Caco-2 (cell line): ENCODE measurements at regions not wholly inside any gene's neighbourhood (a gene's known extent, or its start where the extent isn't known, plus 50 kb on each side); places are given as distances from the start of the nearest gene placed in this dataset.

Experiments
- BruUV-seq: library from RNA; stranded (reverse); fragments of 400-500 nt; replicated peaks from 2 replicates; lab custom pipeline; 2021; lab: Mats Ljungman, UMichigan
- CTCF ChIA-PET: fragments of 300-600 bp; sonication (Branson Sonifier 250); formaldehyde crosslinking; loops from one replicate; lab custom pipeline; 2022; ENCODE audit warnings: antibody characterized with exemption; lab: Charles Lee
- POLR2A ChIA-PET: fragments of 300-600 bp; sonication (Branson Sonifier 250); formaldehyde crosslinking; loops from one replicate; lab custom pipeline; 2022; ENCODE audit warnings: antibody characterized with exemption; lab: Charles Lee
- DNase-seq, 2 experiments: peaks; one replicate each; pipeline versions ENCODE4 v3.0.0 to v3.0.0-alpha.2; 2020 to 2022
- H3K27me3 ChIP-seq: replicated peaks from 2 replicates; pipeline ENCODE4 v1.6.0; 2011; ENCODE audit warnings: low read length; ENCODE audit not compliant: control insufficient read depth, insufficient read depth
- H3K36me3 ChIP-seq: 2 replicates; pipeline ENCODE4 v1.5.1; 2011; ENCODE audit warnings: low read length; ENCODE audit not compliant: control insufficient read depth, insufficient read depth
- H3K4me1 ChIP-seq: fragments of 250-450 bp; sonication (Bioruptor Pico); 2 replicates; pipeline ENCODE4 v1.5.1; 2020; ENCODE audit warnings: mild to moderate bottlenecking
- H3K4me3 ChIP-seq: 2 replicates; pipeline ENCODE4 v1.5.1; 2011; ENCODE audit warnings: low read depth, mild to moderate bottlenecking, control low read depth, low read length
- H3K9me3 ChIP-seq: fragments of 250-450 bp; sonication (Bioruptor Pico); 2 replicates; pipeline ENCODE4 v1.5.1; 2020; ENCODE audit warnings: mild to moderate bottlenecking, moderate library complexity
- H3K27ac Mint-ChIP-seq: one replicate; pipeline ENCODE4 v1.8.0; 2022; ENCODE audit warnings: mixed read lengths; ENCODE audit not compliant: unreplicated experiment
- H3K27me3 Mint-ChIP-seq: one replicate; pipeline ENCODE4 v1.8.0; 2022; ENCODE audit warnings: mixed read lengths; ENCODE audit not compliant: insufficient read depth, unreplicated experiment
- H3K36me3 Mint-ChIP-seq: one replicate; pipeline ENCODE4 v1.8.0; 2022; ENCODE audit warnings: mild to moderate bottlenecking, mixed read lengths; ENCODE audit not compliant: insufficient read depth, unreplicated experiment
- H3K4me1 Mint-ChIP-seq: one replicate; pipeline ENCODE4 v1.8.0; 2022; ENCODE audit warnings: low read depth, mixed read lengths; ENCODE audit not compliant: unreplicated experiment
- H3K4me3 Mint-ChIP-seq: one replicate; pipeline ENCODE4 v1.8.0; 2022; ENCODE audit warnings: mild to moderate bottlenecking, moderate library complexity, mixed read lengths; ENCODE audit not compliant: unreplicated experiment
- H3K9me3 Mint-ChIP-seq: one replicate; pipeline ENCODE4 v1.8.0; 2022; ENCODE audit warnings: mixed read lengths; ENCODE audit not compliant: unreplicated experiment
- CTCF ChIP-seq, 2 experiments: fragments of 200-600 bp in 1 of 2; IDR thresholded peaks; 1 replicate in 1 of 2; 2 replicates in 1 of 2; pipeline versions ENCODE4 v1.5.1 to v1.8.0; 2011 to 2022; ENCODE audit warnings: antibody characterized with exemption in 1 of 2, control low read depth in 1 of 2, inconsistent platforms in 1 of 2, low read depth in 1 of 2, low read length in 1 of 2, mild to moderate bottlenecking in 1 of 2, moderate library complexity in 1 of 2; ENCODE audit not compliant: insufficient read depth in 1 of 2, severe bottlenecking in 1 of 2, unreplicated experiment in 1 of 2
- intact Hi-C: fragments of 100-400 bp; cut with micrococcal nuclease; formaldehyde crosslinking; loops from one replicate; pipeline ENCODE4 v1.10.0; 2022; ENCODE audit not compliant: unreplicated experiment

GRCh38 chr12:131372706-131373195, 338.1 kb upstream of the SFSWAP start:
- no peaks in the 10 kb centered on the region for H3K27me3 ChIP-seq
- no peaks in the 10 kb centered on the region for H3K4me1 Mint-ChIP-seq
- no peak for TF ChIP-seq CTCF (IDR thresholded peaks at IDR 0.05; ENCODE audit: insufficient read depth in 1 of 2, low read depth in 1 of 2, low read length in 1 of 2, severe bottlenecking in 1 of 2, unreplicated experiment in 1 of 2)

GRCh38 chr12:131375261-131375971, 335.5 kb upstream of the SFSWAP start:
- Mint-ChIP-seq H3K36me3 (no peaks in the 10 kb centered on the region), H3K27me3 (peaks cover 21% of the 10 kb centered on the region), H3K27ac (no peak overlapping the region), H3K4me1 (no peaks in the 10 kb centered on the region), H3K9me3 (no peaks in the 10 kb centered on the region), H3K4me3 (no peak overlapping the region)
- intact Hi-C loops, result no loop called here
- BruUV-seq, result no TSS peak
- H3K4me1 ChIP-seq, result no peaks in the 10 kb centered on the region
- H3K27me3 ChIP-seq, result no peaks in the 10 kb centered on the region
- DNase-seq, result no peak
- POLR2A ChIA-PET, result no interaction called here
- TF ChIP-seq CTCF (IDR thresholded peaks at IDR 0.05; ENCODE audit: insufficient read depth in 1 of 2, low read depth in 1 of 2, low read length in 1 of 2, severe bottlenecking in 1 of 2, unreplicated experiment in 1 of 2), result no peak
- no peak overlapping the region for H3K4me3 ChIP-seq
- no peaks in the 10 kb centered on the region for H3K9me3 ChIP-seq
- CTCF ChIA-PET, result no interaction called here
- H3K36me3 ChIP-seq, result no peaks in the 10 kb centered on the region

More at GRCh38 chr12:131372706-131373195, 338.1 kb upstream of the SFSWAP start:
- no TSS peak for BruUV-seq
- DNase-seq, result no peak
- no peak overlapping the region for H3K27ac Mint-ChIP-seq
- CTCF ChIA-PET, result no interaction called here
- Histone ChIP-seq H3K4me1 (no peaks in the 10 kb centered on the region), H3K9me3 (no peaks in the 10 kb centered on the region), H3K36me3 (no peaks in the 10 kb centered on the region), H3K4me3 (no peak overlapping the region)
- no peaks in the 10 kb centered on the region for H3K9me3 Mint-ChIP-seq
- POLR2A ChIA-PET, result no interaction called here
- intact Hi-C loops, result no loop called here
- H3K27me3 Mint-ChIP-seq, result peaks cover 10% of the 10 kb centered on the region
- H3K4me3 Mint-ChIP-seq, result no peak overlapping the region
- H3K36me3 Mint-ChIP-seq, result no peaks in the 10 kb centered on the region

- Histone ChIP-seq H3K4me1 (no peaks in the 10 kb centered on the region), H3K4me3 (no peak overlapping the region), H3K27me3 (no peaks in the 10 kb centered on the region), H3K36me3 (no peaks in the 10 kb centered on the region), H3K9me3 (no peaks in the 10 kb centered on the region)
- no peak for TF ChIP-seq CTCF (IDR thresholded peaks at IDR 0.05; ENCODE audit: insufficient read depth in 1 of 2, low read depth in 1 of 2, low read length in 1 of 2, severe bottlenecking in 1 of 2, unreplicated experiment in 1 of 2)
- no peaks in the 10 kb centered on the region for H3K9me3 Mint-ChIP-seq
- H3K4me1 Mint-ChIP-seq, result no peaks in the 10 kb centered on the region
- H3K27me3 Mint-ChIP-seq, result peaks cover 21% of the 10 kb centered on the region
- ChIA-PET POLR2A (no interaction called here), CTCF (no interaction called here)
- no peaks in the 10 kb centered on the region for H3K36me3 Mint-ChIP-seq
- no peak overlapping the region for H3K27ac Mint-ChIP-seq
- BruUV-seq, result no TSS peak
- H3K4me3 Mint-ChIP-seq, result no peak overlapping the region
- intact Hi-C loops, result no loop called here
- no peak for DNase-seq
These were observed 334.9 kb upstream of the SFSWAP start for GRCh38 chr12:131375972-131376345.
